HG03159 (cell line): ENCODE measurements at regions not wholly inside any gene's neighbourhood (a gene's known extent, or its start where the extent isn't known, plus 50 kb on each side); places are given as distances from the start of the nearest gene placed in this dataset.
"Not testable (repeated sequence)": the region's sequence is repeated elsewhere in the genome, so short reads cannot be mapped to it uniquely, and the experiment has no call there.

ENCODE experiments used
- ATAC-seq: cut with Tn5 transposase; IDR thresholded peaks from one replicate; pipeline ENCODE4 v1.9.1; 2021; ENCODE audit warnings: mild to moderate bottlenecking, moderate library complexity; ENCODE audit not compliant: unreplicated experiment

GRCh38 chr4:124946696-124947095, 234.2 kb upstream of the ANKRD50 start:
- no peak for ATAC-seq

GRCh38 chr4:124945422-124945821, 232.9 kb upstream of the ANKRD50 start:
- no peak for ATAC-seq

- no peak for ATAC-seq
Observed at GRCh38 chr4:124943938-124944337, 231.4 kb upstream of the ANKRD50 start.

GRCh38 chr4:124943145-124943889, 230.8 kb upstream of the ANKRD50 start:
- no peak for ATAC-seq

- no peak for ATAC-seq
Observed at GRCh38 chr4:124941267-124941666, 228.7 kb upstream of the ANKRD50 start.

GRCh38 chr4:124940387-124940786, 227.9 kb upstream of the ANKRD50 start:
- ATAC-seq, result no peak

GRCh38 chr4:124939908-124940307, 227.4 kb upstream of the ANKRD50 start:
- ATAC-seq, result no peak

GRCh38 chr4:124938836-124939235, 226.3 kb upstream of the ANKRD50 start:
- no peak for ATAC-seq

- no peak for ATAC-seq
Observed at GRCh38 chr4:124937993-124938392, 225.5 kb upstream of the ANKRD50 start.

- ATAC-seq, result no peak
Observed at GRCh38 chr4:124936427-124936826, 223.9 kb upstream of the ANKRD50 start.

- ATAC-seq, result no peak
Observed at GRCh38 chr4:124934916-124935315, 222.4 kb upstream of the ANKRD50 start.

GRCh38 chr4:124933521-124933920, 221.0 kb upstream of the ANKRD50 start:
- no peak for ATAC-seq

- no peak for ATAC-seq
Observed at GRCh38 chr4:124932447-124932846, 219.9 kb upstream of the ANKRD50 start.

GRCh38 chr4:124931050-124931449, 218.5 kb upstream of the ANKRD50 start:
- no peak for ATAC-seq

- not testable (repeated sequence) for ATAC-seq
Observed at GRCh38 chr4:124922748-124923147, 210.2 kb upstream of the ANKRD50 start.

- ATAC-seq, result no peak
Observed at GRCh38 chr4:124918559-124919122, 206.1 kb upstream of the ANKRD50 start.

GRCh38 chr4:124915073-124915472, 202.5 kb upstream of the ANKRD50 start:
- no peak for ATAC-seq

- ATAC-seq, result no peak
Observed at GRCh38 chr4:124913237-124913636, 200.7 kb upstream of the ANKRD50 start.

GRCh38 chr4:124910327-124910726, 197.8 kb upstream of the ANKRD50 start:
- no peak for ATAC-seq

- ATAC-seq, result no peak
Observed at GRCh38 chr4:124907881-124908280, 195.3 kb upstream of the ANKRD50 start.

- no peak for ATAC-seq
Observed at GRCh38 chr4:124905441-124905840, 192.9 kb upstream of the ANKRD50 start.

GRCh38 chr4:124904723-124905388, 192.3 kb upstream of the ANKRD50 start:
- no peak for ATAC-seq
